Testis (tissue), 2 donors: ENCODE measurements at regions not wholly inside any gene's neighbourhood (a gene's known extent, or its start where the extent isn't known, plus 50 kb on each side); places are given as distances from the start of the nearest gene placed in this dataset.

Experiments used
- DNase-seq: peaks from one replicate; pipeline ENCODE4 v3.0.0-alpha.2; 2019
- H3K27ac ChIP-seq, 2 donors: fragments of 200-600 bp; sonication (generic); one replicate each; pipeline ENCODE4 v1.5.1; 2019
- H3K27me3 ChIP-seq: fragments of 200-600 bp; sonication (generic); one replicate; pipeline ENCODE4 v1.5.1; 2019
- H3K36me3 ChIP-seq: fragments of 200-600 bp; sonication (generic); one replicate; pipeline ENCODE4 v1.5.1; 2017; ENCODE audit warnings: low read depth; ENCODE audit errors: missing control alignments
- H3K4me1 ChIP-seq: fragments of 200-600 bp; sonication (generic); one replicate; pipeline ENCODE4 v1.5.1; 2019
- H3K4me3 ChIP-seq, 2 donors: fragments of 200-600 bp; sonication (generic); one replicate each; pipeline ENCODE4 v1.5.1; 2017 to 2019
- H3K9me3 ChIP-seq: fragments of 200-600 bp; sonication (generic); one replicate; pipeline ENCODE4 v1.5.1; 2017
- POLR2A ChIP-seq: fragments of 450-650 bp; IDR thresholded peaks from one replicate; pipeline ENCODE4 v1.6.1; 2017; ENCODE audit warnings: antibody characterized with exemption, mild to moderate bottlenecking, moderate library complexity
- WGBS, 2 donors: methylation state at CpG; one replicate each; pipeline ENCODE4 v1.1.5; 2018; 5-methylcytosine and 5-hydroxymethylcytosine counted together
- intact Hi-C: fragments of 100-400 bp; cut with DNase I; formaldehyde crosslinking; loops from one replicate; pipeline ENCODE4 v1.15.1; 2023; ENCODE audit warnings: low total_unique reads
- TF ChIP-seq, protein P1 (sequence below), 3 experiments: fragments of 450-650 bp in 2 of 3; fragments of 200-600 bp in 1 of 3; sonication (generic) in 1 of 3; IDR thresholded peaks; one replicate each; pipeline ENCODE4 v1.5.1; 2016 to 2019; ENCODE audit warnings: antibody characterized with exemption in 3 of 3, mild to moderate bottlenecking in 2 of 3, moderate library complexity in 1 of 3

DNA sequence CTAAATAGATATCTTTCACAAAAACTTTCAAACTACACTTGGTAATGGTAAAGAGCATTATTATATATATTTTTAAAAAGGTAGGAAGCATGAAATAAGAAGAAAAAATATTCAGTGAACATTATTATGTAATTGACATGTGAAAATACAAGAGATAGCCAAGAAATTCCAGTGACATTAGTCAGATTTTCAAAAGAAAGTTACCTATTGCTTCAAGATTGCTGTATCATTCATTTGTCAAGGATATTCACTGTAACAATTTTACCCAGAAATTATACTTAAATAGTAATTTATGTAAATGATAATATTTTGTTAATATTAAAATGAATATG lies 350.2 kb downstream of the KIF2B start:
- Histone ChIP-seq H3K4me1 (no peaks in the 10 kb centered on the region), H3K36me3 (no peaks in the 10 kb centered on the region), H3K4me3 (no peak overlapping the region), H3K27me3 (no peaks in the 10 kb centered on the region), H3K27ac (no peak overlapping the region), H3K9me3 (no peaks in the 10 kb centered on the region)
- no peak for DNase-seq
- TF ChIP-seq, protein P1, sequence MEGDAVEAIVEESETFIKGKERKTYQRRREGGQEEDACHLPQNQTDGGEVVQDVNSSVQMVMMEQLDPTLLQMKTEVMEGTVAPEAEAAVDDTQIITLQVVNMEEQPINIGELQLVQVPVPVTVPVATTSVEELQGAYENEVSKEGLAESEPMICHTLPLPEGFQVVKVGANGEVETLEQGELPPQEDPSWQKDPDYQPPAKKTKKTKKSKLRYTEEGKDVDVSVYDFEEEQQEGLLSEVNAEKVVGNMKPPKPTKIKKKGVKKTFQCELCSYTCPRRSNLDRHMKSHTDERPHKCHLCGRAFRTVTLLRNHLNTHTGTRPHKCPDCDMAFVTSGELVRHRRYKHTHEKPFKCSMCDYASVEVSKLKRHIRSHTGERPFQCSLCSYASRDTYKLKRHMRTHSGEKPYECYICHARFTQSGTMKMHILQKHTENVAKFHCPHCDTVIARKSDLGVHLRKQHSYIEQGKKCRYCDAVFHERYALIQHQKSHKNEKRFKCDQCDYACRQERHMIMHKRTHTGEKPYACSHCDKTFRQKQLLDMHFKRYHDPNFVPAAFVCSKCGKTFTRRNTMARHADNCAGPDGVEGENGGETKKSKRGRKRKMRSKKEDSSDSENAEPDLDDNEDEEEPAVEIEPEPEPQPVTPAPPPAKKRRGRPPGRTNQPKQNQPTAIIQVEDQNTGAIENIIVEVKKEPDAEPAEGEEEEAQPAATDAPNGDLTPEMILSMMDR (IDR thresholded peaks at IDR 0.05): no peak
- TF ChIP-seq POLR2A: no peak
- intact Hi-C loops: no loop called here

DNA sequence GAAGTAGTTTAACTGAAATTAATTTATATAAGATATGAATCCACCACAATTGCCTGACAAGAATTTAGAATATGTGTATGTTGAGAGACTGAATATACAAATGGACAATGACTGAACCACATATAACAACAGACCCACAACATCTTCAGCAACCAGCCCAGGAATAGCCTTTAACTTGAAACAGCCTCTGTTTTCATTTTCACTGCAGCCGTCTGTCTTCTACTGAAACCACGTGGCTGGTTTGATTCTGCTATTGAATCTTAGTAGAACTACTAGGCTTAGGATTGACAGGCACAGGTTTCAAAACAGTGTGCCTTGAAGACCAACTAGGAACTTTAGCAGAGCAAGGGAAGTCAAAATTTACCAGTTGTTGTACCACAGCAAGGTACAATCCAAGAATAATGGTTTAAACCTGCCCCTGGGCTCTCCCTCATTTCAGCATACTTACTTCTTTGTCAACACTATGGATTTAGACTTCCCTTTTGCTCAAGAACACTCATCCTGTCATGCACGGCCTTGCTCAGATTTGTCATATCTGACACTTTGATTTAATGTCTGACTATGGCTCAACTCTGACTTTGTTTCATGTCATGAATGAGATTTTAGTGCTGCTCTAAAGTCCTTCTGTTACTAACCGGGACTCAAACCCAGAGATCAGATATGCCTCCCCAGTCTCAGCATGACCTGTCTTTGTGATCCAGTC lies 355.0 kb downstream of the KIF2B start:
- Histone ChIP-seq H3K27me3 (no peaks in the 10 kb centered on the region), H3K36me3 (no peaks in the 10 kb centered on the region), H3K27ac (no peak overlapping the region), H3K9me3 (no peaks in the 10 kb centered on the region), H3K4me1 (no peaks in the 10 kb centered on the region), H3K4me3 (no peak overlapping the region)
- DNase-seq: no peak
- 77 to 79% methylated on average over 4 of the region's 4 CpGs for WGBS, 2 donors
- TF ChIP-seq POLR2A: no peak
- TF ChIP-seq, protein P1 (IDR thresholded peaks at IDR 0.05): no peak
- intact Hi-C loops: no loop called here

DNA sequence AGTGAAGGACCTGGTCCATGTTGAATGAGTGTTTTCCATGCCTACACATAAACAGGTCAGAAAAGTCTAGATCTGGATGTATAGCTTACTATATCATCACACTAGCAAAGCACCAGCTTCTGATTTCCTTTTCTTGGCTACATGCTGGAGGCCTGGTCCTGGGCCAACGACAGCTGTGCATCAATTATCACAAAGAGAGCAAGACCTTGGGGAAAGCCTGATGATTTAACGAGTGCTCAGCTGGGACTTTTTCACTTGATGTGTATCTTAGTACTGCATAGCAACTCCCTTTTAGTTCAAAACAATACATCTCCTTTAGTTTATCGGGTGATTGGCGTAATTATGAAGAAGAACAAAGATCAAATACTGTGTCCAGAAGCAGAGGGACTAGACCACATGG lies 358.2 kb downstream of the KIF2B start:
- Histone ChIP-seq H3K27me3 (no peaks in the 10 kb centered on the region), H3K27ac (no peak overlapping the region), H3K4me3 (no peak overlapping the region), H3K9me3 (no peaks in the 10 kb centered on the region), H3K36me3 (no peaks in the 10 kb centered on the region), H3K4me1 (peaks cover 3% of the 10 kb centered on the region)
- 24 to 47% methylated on average over 4 of the region's 4 CpGs for WGBS, 2 donors
- intact Hi-C loops: no loop called here
- DNase-seq: peak; percentile 28
- TF ChIP-seq, protein P1 (IDR thresholded peaks at IDR 0.05): no peak
- no peak for TF ChIP-seq POLR2A

DNA sequence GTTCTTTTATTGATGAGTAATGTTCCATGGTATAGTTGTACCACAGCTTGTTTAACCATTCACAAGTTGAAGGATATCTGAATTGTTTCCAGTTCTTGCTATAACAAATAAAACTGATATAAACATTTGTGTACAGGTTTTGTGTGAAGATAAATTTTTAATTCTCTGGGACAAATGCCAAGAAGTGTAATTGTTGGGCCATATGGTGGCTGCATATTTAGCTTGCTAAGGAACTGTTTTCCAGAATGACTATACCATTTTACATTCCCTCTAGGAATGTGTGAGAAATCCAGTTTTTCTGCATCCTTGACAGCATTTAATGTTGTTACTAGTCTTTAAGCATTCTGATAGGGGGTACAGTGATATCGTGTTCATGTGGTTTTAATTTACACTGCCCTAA lies 368.5 kb downstream of the KIF2B start:
- no peak for DNase-seq
- TF ChIP-seq, protein P1 (IDR thresholded peaks at IDR 0.05): no peak
- TF ChIP-seq POLR2A: no peak
- Histone ChIP-seq H3K27ac (no peak overlapping the region), H3K36me3 (no peaks in the 10 kb centered on the region), H3K27me3 (no peaks in the 10 kb centered on the region), H3K9me3 (no peaks in the 10 kb centered on the region), H3K4me3 (no peak overlapping the region), H3K4me1 (no peaks in the 10 kb centered on the region)
- WGBS, 2 donors: 74 to 80% methylated on average over 1 of the region's 1 CpG
- intact Hi-C loops: no loop called here

DNA sequence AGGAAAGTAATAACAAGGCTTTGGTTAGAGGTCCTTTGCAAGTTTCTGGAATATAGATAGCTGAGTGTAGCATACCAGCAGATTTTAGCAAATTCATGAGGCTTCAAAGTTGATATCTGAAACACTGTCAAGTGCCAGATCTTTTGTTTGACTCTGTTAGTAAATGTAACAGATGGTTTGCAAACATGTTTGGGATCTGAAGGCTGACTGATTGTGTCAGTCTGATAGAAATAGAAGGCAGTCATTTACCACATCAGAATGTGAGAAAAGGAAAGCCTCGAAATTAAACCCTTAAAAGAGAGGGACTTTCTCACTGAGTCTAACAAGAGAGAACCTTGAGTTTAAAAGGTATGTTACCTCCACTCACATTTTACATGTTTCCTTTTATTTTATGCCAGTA lies 371.5 kb downstream of the KIF2B start:
- TF ChIP-seq, protein P1 (IDR thresholded peaks at IDR 0.05): no peak
- TF ChIP-seq POLR2A: no peak
- no peaks in the 10 kb centered on the region for H3K36me3 ChIP-seq
- WGBS, 2 donors: 60 to 63% methylated on average over 1 of the region's 1 CpG
- intact Hi-C loops: no loop called here
- no peaks in the 10 kb centered on the region for H3K4me1 ChIP-seq
- H3K27ac ChIP-seq: no peak overlapping the region
- no peak overlapping the region for H3K4me3 ChIP-seq
- no peaks in the 10 kb centered on the region for H3K27me3 ChIP-seq
- no peak for DNase-seq
- H3K9me3 ChIP-seq: no peaks in the 10 kb centered on the region
